Vagina (tissue), 2 donors: ENCODE measurements at regions not wholly inside any gene's neighbourhood (a gene's known extent, or its start where the extent isn't known, plus 50 kb on each side); places are given as distances from the start of the nearest gene placed in this dataset.

Experiments used
- CTCF ChIP-seq, 3 experiments: fragments of 450-650 bp in 2 of 3; fragments of 200-600 bp in 1 of 3; sonication (generic) in 1 of 3; IDR thresholded peaks; one replicate each; pipeline ENCODE4 v1.5.1; 2017 to 2019; ENCODE audit warnings: antibody characterized with exemption in 3 of 3, mild to moderate bottlenecking in 2 of 3, moderate library complexity in 2 of 3
- POLR2A ChIP-seq, 2 donors: fragments of 450-650 bp; IDR thresholded peaks; one replicate each; pipeline ENCODE4 v1.6.1; 2017; ENCODE audit warnings: antibody characterized with exemption in 2 of 2, mild to moderate bottlenecking in 2 of 2, moderate library complexity in 2 of 2

GRCh38 chr5:163205645-163206044, 231.8 kb upstream of the CCNG1 start:
- no peak for TF ChIP-seq CTCF (IDR thresholded peaks at IDR 0.05)
- TF ChIP-seq POLR2A (IDR thresholded peaks at IDR 0.05), result no peak
